ENCODE measurements at regions not wholly inside any gene's neighbourhood (a gene's known extent, or its start where the extent isn't known, plus 50 kb on each side); places are given as distances from the start of the nearest gene placed in this dataset.

DNA sequence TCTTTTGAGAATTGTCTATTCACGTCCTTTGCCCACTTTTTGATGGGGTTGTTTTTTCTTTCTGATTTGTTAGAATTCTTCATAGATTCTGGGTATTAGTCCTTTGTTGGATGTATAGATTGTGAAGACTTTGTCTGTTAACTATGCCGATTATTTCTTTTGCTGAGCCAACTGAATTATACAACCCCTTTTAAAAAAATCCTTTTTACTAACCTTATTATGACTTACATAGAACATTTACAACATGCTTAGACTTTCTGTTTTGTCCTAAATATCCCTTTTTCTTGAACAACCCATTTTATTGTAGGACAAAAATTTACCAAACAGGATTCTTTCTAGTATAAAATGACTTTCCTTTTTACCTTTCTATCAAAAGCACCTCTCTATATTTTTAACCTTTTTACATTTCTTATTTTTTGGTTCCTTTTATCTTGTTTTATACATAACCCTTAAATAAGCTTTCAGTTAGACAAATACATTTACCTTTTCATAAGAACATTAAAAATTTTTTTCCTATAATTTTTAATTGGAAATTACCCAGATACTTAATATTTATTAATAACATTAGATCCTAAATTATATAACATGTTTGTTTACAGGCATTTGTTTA, 70.4 kb upstream of the TTLL7 start:
- TF ChIP-seq TAF1 (IDR thresholded peaks at IDR 0.05; ENCODE audit: low read depth, low read length) (no peak), POLR2A (IDR thresholded peaks at IDR 0.05; ENCODE audit: low read depth, low read length) (no peak), PAX5 (IDR thresholded peaks at IDR 0.05; ENCODE audit: insufficient read depth, low read length, severe bottlenecking) (no peak), POLR2AphosphoS5 (IDR thresholded peaks at IDR 0.05; ENCODE audit: low read depth, low read length) (no peak), POU2F2 (IDR thresholded peaks at IDR 0.05; ENCODE audit: low read depth, low read length) (no peak)

Data from GM12891 (cell line).